AML-193 (cell line): ENCODE measurements at regions not wholly inside any gene's neighbourhood (a gene's known extent, or its start where the extent isn't known, plus 50 kb on each side); places are given as distances from the start of the nearest gene placed in this dataset.

ENCODE experiments used
- DNase-seq, 2 experiments: peaks; one replicate each; lab custom pipeline; 2025; lab: John Stamatoyannopoulos, UW

DNA sequence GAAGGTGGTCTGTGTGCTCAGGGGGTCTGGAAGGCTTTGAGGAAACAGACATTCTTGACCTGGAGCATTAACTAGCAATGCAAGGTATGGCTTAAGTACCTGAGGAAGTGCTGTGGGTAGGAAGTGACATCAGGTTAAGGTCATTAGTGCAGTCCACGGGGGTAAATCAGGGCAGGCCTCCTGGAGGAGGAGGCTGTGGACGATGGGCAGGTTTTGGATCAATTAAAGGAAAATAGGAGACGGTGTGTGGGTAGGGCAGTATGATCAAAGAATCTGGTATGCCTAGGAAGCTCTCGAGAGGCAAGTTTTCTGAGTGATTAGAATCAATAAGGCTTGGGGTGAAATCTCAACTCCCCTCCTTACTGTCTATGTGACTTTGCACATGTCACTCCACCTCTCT lies 295.3 kb downstream of the AACS start:
- DNase-seq: no peak

DNA sequence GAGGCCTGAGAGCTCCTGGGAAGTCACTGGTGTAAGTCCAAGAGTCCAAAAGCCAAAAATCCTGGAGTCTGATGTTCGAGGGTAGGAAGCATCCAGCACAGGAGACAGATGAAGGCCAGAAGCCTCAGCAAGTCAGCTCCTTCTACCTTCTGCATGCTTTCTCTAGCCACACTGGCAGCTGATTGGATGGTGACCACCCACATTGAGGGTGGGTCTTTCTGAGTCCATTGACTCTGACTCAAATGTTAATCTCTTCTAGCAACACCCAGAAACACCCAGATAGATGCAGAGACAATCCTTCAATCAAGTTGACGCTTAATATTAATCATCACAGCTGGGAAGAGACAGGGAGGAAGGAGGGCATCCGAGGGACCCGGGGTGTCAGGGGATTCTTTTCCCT lies 305.8 kb downstream of the AACS start:
- DNase-seq: no peak

DNA sequence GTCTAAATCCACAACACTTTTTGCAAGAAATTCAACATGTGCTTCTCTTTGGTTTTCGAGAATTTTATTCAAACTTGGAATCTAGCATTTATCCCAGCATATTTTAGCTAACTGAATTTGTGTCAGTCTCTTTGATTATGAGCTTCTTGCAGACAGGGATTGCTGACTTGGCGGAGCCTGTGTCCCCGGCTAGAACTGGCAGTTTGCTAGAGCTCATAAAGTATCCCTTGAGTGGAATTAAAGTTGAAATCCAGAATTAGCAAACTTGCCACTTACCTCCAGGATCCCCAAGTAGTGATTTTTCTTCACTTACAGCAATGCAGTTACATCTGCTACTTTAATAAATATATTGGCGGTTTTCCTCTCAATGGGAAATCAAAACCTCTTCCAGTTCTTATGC lies 306.9 kb downstream of the AACS start:
- no peak for DNase-seq

DNA sequence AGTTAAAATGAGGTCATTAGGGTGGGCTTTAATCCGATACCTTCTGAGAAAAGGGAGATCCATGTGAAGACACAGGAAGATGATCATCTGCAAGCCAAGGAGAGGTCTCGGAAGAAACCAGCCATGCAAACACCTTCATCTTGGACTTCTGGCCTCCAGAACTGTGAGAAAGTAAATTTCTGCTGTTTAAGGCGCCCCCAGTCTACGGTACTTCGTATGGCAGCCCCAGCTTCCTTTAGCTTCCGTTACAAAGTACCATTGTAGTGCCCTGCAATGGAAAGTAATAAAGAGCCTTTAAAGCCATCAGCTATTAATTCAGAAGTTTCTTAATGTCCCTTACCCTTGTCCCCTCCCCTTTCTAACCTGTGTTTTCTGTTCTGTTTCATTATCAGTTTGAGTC lies 308.1 kb downstream of the AACS start:
- no peak for DNase-seq

DNA sequence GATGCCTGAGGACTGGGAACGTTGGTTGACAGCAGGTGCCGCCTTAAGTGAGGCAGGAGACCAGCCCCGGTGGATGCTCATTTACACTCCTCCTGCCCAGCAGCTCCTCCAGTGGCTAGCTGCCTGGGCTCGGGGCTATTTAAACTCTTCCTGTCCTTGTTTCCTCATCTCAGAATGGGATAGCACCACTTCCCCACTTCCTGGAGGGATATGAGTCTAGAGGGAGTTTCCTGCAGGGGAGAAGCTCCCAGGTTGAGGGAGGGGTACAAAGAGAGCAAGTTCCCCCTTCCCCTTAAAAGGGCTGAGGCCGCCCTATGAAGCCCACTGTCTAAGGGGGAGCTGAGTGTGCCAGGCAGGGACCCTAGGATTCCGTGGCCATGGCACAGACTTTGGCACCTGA lies 311.2 kb downstream of the AACS start:
- no peak for DNase-seq

DNA sequence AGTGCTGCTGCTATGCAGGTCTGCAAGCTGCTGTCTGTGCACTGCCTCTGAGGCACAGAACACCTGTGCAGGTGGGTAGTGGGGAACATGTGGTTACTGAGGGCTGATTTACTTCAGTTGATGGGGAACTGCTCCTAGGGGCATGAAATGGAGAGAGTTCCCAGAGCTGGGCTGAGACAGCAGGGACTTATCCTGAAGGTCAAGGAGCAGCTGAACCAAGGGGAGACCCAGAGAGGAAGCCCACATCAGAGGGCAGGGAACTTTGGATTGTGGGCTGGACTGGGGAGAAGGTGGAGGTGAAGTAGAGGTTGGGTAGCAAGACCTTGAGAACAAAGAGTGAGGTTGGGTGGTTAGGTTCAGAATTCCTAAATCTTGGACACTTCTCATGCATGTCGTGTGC lies 311.9 kb downstream of the AACS start:
- no peak for DNase-seq

DNA sequence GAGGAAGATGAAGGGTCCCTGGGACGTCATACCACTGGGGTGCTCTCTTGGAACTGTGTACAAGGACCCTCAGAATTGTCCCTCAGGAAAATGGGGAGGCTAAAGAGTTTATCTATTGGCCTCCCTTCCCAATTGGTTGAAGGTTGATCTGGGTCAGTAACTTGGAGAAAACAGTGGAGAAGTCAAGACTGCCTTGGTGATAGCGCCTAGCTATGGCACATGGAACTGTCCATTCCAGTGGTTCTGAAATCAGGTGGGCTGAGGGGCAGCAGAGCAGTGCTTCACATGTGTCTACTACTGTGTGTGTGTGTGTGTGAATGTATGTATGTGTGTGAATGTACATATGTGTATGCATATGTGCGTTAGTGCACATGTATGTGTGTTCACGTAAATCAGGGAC lies 316.1 kb downstream of the AACS start:
- DNase-seq: no peak

DNA sequence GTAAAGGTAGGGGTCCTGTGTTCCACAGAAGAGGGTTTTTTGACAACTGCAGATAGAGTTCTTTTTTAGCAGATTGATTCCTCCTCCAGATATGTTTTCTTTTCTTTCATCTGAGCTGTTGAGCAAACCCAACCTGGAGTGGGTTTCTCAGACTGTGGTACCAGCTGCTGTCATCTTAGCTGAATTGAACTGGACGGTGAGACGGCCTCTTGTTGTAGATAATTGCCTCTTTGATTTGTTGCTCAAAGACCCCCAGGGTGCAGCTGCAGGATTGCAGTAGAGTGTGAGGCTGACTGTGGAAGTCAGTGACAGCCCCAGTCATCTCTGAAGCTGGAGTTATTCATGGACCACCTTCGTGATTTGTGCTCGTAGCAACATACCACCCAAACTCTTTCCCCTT lies 317.7 kb downstream of the AACS start:
- no peak for DNase-seq

DNA sequence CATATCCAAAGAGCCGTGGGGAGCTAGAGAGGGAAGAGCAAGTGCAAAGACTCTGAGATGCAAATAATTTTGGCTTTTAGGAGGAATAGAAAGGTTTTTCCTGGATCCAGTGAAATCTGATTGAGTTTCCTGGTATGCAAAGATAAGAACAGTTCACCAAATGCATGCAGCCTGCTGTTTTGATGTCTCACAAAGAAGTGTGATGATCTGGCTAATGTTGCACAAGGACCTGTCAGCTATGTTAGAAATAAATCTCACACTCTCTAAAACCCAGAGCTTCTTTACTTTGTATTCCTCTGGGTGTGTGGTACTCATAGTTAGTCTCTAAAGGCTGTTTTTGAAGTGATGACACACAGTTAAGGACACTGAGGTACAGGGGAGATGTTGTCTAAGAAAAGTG lies 321.4 kb downstream of the AACS start:
- DNase-seq: no peak

DNA sequence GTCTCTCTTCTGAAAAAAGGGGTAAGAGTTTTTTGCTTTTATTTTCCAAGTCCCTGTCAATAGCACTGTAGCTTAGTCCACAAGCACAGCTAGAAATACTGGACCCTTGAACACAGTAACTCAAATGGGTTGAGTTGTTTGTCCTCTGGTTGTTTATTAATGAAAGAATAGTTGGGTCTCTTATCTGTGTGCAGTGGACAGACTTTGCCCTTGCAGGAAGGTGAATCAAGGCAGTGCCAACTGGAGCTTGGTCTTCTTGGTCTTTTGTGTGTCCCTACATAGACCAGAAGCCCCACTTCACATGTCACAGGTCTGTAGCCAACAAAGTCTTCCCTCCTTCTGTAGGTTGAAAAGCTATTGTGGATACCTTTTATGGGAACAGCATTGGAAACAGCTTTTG lies 322.0 kb downstream of the AACS start:
- DNase-seq: no peak

DNA sequence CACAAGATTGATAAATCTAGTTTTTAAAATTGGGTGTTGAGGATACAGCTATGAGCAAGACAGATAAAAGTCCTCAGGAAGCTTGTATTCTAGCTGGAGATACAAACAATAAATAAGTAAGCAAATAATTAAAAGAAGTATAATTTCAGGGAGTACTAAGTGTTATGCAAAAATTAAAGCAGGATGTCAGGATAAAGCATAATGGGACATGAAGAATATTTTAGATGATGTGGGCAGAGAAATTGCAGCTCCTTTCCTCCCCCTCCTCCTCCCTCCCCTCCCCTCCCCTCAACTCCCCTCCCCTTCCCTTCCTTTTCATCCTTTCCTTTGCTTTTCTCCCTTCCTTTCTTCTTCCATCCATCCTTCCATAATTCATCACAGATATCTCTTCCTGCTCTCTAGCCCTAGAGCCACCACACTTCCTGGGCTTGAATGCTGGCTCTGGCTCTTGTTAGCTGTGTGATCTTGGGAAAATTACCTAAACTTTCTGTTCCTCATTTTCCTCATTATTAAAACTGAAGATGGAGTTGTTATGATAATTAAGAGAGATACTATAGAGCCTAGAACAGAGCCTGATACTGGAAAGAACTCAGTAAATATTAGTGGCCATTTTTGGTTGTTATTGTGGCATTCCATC lies 323.9 kb downstream of the AACS start:
- DNase-seq: no peak

DNA sequence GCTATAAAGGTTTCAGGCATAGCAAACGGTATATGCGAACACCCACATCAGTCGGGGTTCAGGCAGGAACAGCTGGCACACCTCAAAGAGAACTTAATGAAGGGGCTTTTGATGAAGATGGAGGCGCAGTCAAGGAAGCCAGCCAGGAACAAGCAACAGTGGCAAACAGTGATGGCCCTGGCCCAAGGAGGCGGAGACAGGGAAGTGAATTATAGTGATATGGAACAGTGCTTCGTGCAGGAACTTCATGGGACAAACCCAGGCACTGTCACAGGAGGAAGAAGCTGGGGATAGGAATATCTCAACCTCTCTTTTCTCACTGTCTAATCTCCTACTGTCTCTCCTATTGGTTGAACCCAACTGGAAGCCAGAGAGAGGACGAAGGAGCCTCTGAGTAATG lies 328.3 kb downstream of the AACS start:
- DNase-seq: no peak

DNA sequence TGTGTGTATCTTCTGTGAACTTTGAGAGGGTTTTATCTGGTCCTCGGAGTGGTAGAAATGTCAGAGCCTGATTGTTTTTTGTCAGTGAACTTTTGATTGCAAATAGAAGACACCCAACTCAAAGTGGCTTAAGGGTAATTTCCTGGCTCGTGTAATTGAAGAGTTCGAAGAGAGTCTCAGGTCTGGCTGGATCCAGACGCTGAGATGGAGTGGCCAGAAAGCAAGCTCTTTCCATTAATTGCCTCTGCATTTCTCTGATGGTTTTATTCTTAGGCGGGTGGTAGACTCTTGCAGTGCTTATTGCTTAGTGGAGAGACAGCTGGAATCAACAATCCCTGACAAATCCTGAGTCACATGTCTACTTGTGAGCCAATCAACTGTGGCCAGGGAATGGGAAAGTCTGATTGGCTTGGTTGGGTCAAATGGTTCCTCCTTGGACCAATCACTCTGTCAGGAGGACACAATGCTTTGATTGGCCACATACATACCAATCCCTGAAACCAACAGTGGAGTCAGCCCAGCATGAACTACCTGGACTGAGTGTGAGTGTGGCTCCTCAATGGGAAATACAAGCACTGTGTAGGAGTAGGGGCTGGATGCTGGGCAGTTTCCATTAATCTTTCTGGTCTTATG lies 330.5 kb downstream of the AACS start:
- DNase-seq: no peak

DNA sequence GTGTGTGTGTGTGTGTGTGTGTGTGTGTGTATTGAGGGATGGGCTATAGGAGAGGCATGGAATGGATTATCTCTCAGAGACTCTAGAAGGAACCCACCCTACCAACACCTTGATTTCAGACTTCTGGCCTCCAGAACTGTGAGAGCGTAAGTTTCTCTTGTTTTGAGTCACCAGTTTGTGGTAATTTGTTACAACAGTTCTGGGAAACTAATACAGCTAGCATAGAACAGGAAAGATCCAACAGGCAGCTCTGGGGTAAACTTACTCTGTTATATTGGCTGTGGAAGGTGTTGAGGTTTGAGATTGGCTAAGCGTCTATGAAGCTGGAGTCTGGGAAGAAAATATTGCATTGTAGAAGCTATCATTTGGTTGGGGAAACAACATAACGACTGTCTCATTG lies 334.3 kb downstream of the AACS start:
- no peak for DNase-seq

DNA sequence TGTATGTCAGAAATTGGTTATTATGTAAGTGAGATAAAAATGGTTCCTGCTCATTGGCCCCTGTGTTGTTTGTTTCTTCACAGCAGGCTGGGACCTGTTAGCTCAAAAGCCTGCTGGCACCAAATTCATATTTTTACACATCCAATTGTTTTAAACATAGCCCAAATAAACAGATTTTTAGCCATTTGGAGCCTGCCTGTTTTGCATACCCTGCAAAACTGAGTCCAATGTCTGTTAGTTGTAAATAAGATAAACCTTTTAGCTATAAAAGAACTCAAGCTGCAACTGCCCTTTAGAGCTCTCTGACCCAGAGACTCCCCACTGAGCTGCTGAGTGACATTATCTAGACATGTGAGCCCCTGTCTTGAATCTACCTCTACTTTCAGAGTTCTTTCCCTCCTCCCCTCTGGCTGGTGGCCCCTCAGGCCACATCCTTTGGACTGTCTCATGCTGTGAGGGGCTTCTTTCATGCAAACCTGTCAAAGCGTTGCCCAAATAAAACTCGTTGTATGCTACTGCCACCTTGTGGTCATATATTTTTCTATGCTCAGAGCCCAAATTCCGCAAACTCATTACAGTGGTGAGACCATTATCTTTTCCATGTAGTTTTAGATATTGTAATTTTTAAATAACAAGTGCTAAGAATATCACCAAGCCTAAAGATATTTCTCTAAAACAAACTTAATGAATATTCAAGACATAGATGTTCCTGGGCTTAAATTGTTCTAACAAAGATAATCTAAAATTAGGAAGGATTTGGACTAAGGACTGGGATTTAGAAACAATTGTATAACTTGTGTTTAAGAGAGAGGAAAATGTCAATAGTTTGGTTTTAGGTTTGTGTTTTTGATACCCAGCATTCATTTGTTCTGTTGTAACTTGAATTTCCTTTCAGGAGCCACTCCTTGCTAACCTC lies 337.9 kb downstream of the AACS start:
- peak; percentile 20 for DNase-seq

DNA sequence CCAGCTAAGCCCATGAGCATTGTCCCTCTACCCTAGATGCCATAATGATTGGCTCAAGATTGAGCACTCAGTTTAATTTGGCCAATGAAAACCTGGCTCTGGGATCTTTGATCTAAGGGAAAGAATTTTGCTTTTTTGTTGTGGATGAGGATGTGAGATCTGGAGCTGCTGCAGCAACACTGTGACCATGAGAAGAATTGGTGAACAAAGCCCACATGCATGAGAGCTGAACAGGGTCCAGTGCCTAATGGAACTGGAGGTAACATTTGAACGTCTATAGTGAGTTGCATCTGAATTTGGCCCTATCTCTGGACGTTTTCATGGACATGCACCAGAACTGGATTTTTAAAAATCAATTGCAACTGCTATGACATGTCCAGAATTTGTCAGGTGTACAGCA lies 338.6 kb downstream of the AACS start:
- DNase-seq: no peak

DNA sequence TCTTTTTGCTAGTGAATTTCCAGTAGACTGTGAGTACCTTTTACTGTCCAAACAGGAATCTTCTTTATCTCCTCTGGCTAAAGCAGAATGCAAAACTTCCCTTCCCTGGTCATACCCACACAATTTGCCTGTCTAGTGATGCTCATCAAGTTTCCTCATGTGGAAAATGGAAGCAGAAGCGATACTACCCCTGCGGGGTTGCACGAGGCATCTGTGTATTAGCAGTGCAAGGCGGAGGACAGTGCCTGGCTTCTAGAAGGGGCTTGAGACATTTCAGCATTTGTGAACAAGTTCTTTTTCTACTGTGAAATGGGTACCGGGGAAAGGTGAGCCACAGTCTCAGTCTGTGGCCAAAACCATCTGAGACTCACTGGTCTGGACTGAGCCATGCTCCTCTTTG lies 340.9 kb downstream of the AACS start:
- no peak for DNase-seq

DNA sequence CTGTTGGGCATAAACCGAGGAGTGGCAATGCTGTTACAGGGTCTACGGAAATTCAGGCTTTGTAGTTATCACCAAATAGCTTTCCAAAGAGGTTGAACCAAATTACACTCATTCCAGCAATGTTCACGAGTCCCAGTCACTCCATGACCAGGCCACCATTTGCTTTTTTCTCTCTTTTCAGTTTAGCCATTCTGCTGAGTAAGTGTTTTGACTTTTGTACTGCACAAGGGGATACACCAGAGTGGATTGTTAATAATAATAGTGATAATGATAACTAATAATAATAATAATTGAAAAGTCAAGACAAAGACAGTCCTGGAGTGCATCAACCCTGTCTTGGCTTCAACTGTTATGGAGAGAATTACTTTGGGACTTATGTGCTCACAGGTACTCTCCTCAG lies 343.5 kb downstream of the AACS start:
- DNase-seq: no peak

DNA sequence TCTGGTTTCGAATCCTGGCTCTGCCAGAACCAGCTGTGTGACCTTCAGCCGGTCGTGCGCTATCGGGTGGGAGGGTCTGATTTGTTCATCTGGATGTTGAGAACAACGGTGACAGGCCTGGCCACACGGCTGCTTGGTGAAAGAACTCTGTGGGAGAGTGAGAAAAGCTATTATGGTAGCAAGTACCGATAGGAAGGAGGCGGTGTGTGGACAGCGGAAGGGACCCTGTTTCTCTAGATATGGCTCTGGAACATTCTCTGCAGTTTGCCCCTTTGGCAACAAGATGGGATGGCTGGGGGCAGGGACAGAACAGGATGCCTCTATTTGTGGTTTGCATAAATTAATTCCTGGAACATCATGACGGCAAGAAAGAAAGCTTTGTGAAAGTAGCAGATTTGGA lies 347.3 kb downstream of the AACS start:
- no peak for DNase-seq

DNA sequence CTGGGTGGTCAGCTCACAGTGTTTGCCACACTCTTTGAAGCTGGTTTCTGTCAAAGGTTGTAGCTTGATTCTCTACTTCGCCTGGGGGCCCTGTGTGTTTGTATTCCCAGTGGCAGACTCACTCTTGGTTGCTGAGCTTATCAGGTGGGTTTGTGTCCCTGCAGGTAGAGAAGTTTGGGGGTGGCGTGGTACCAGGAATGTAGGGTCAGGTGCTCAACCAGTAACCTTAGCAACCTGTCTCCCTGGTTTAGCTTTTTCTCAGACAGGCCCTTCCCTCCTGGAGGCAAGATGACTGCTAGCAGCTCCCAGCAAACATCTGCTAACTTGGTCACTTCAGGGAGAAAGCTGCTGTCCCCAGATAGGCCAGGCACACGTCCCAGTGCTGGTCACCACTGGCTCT lies 352.2 kb downstream of the AACS start:
- no peak for DNase-seq

DNA sequence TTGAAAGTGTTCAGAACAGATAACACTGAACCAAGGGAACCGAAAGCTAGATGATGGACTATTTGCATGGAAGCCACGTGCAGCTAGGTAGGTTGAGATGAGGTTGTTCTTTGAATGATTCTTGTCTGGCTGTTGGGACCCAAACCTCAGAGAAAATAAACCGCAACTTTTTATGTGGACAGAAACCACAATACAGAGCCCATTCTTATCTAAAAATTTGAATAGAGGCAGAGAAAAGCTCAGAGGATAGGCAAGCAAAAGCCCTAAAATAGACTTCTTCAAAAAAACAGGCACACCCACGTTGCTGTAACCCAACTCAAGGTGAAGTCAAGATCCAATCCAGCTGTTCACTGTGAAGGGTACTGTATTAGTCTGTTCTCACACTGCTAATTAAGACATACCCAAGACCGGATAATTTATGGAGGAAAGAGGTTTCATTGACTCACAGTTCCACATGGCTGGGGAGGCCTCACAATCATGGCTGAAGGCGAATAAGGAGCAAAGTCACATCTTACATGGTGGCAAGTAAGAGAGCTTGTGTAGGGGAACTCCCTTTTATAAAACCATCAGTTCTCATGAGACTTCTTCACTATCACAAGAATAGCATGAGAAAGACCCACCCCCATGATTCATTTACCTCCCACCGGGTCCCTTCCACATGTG lies 353.8 kb downstream of the AACS start:
- no peak for DNase-seq

DNA sequence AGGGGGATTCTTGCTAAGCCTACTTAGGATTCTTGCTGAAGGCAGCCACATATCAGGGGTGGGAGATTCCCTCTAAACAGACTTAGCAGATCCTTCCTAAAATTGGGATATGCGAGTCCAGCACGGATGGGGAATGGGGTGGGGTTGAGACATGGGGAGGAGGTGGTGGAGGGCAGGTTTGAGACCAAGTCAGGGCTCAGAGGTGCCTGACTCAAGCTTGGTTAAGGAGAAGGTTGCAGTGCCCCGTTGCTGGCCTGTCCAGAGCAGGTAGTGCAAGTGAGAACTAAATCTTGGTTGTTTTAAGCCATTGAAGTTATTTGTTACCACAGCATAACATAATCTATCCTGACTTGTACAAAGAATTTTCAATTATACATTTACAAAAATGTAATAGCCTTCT lies 359.7 kb downstream of the AACS start:
- no peak for DNase-seq

DNA sequence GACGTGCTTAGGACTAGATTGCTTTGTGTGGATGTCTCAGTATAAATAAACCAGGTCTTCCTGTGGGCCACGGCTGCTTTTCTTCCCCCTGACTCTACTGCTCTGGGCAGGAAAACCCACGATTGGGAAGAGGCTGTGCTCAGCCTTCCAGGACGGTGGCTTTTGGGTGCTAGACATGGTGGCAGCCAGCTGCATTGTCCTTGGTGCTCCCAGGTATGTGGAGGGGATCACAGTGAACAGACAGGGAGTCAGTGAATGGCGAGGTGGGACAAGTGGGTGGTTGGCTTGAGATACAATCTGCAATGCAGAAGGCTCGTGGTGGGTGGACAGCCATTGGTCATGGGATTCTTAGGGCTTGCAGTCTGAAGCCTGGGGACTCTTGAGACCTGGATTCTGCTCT lies 366.3 kb downstream of the AACS start:
- no peak for DNase-seq
